Activated CD4-positive, alpha-beta T cell treated with anti-CD3 and anti-CD28 coated beads for 24 hours (primary cell): ENCODE measurements at regions not wholly inside any gene's neighbourhood (a gene's known extent, or its start where the extent isn't known, plus 50 kb on each side); places are given as distances from the start of the nearest gene placed in this dataset.
"Not testable (repeated sequence)": the region's sequence is repeated elsewhere in the genome, so short reads cannot be mapped to it uniquely, and the experiment has no call there.

Experiments used
- DNase-seq, 2 donors: peaks; one replicate each; pipeline ENCODE4 v3.0.0-alpha.2; 2020; ENCODE audit warnings: low read depth in 2 of 2

DNA sequence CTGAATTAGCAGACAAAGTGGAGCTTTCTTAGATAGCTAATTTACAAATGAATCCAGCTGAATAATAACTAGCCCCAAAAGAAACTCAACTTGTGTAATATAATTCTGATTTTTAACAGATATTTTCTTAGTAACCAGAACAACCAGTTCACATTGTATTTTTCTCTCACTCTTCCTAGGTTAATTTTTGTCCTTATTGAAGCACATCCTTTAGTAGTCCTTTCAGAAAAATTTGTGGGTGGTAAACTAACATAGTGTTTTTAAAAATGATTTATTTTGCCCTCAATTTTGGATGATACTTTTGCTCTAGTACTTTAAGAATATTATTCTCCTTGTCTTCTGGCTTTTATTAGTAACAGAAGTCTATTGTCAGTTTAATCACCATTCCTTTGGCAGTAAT lies 190.6 kb upstream of the SLC39A10 start:
- DNase-seq: no peak

DNA sequence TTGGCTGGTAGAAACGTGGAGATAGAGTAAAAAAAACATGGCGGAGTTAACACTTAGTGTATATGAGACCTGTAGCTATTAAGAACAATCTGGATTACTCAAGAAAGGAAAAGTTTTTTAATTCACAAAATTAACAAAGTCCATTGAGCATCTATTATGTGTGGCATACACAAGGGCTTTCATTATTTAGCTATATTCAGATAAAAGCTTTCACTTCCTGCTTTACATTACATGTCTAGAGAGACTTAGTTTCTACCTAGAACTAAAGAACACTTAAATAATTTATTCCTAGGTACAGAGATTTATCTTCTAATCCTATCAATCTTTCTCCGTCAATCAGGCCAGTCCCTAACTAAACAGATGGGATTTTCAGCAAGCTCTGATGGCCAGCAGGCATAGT lies 196.0 kb upstream of the SLC39A10 start:
- DNase-seq: no peak

DNA sequence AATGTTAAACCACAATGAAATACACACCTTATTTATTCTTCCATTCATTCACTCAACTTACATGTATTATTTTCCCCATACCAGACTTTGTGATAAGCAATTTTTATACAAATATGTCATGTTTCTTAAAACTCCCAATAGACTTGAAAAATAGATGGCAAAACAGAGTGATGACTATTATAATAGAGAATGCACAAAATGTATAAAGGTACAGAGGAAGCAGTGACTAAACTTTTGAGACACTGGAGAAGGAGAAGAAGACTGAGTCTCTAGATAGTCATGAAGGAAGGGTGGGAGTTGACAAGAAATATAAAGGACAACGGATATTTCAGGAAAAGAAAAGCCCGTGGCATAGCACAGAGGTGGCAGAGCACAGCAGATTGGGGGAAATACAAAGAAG lies 198.1 kb upstream of the SLC39A10 start:
- DNase-seq: no peak

DNA sequence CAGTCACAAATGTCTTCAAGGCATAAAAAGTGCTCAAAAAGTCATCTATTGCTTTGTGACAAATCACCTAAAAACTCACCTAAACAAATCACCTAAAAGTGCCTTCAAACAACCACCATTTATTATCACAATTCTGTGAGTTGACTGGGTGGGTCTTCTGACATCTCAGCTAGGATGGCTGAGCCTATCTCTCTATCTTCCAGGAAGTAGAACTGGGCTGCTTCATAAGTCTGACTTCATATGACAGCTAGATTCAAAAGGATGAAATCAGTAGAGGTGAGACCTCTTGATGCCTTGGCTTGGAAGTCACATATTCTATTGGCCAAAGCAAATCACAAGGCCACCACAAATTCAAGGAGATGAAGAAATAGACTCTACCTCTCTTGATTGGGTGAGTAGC lies 199.2 kb upstream of the SLC39A10 start:
- DNase-seq: no peak

DNA sequence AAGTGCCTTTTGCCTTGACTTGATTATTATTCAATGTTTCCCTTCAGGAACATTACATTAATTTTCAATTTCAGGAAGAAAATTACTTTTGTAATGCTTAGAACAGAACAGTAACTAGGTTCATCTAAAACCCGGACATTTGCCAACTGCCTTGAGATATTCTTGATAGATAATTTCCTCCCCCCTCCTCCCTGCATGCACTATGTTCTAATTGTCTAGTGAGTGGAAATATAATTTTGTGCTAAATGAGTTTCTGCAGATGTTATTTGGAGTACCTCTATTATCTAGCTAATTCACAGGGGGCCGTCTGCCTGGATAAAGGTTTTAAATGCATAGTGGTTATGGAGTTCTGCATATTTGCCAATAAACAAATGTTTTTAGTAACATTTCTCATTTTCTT lies 200.3 kb upstream of the SLC39A10 start:
- DNase-seq: no peak

DNA sequence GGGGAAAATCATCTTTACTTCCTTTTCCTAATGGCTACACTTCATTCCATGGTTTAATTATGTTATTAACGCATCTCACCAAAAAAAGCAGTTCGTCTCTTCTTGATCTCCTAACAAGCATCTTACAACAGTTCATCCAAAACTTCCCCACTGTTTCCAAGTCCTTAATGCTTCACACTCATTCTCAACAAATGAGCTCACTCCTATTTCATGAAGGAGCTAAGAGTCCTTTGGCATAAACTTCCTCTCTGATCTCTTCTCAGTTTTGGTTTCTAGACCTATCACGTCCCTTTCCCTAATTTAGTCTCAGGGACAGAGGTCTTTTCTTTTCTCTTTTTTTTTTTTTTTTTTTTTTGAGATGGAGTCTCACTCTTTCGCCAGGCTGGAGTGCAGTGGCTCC lies 205.9 kb upstream of the SLC39A10 start:
- no peak for DNase-seq

DNA sequence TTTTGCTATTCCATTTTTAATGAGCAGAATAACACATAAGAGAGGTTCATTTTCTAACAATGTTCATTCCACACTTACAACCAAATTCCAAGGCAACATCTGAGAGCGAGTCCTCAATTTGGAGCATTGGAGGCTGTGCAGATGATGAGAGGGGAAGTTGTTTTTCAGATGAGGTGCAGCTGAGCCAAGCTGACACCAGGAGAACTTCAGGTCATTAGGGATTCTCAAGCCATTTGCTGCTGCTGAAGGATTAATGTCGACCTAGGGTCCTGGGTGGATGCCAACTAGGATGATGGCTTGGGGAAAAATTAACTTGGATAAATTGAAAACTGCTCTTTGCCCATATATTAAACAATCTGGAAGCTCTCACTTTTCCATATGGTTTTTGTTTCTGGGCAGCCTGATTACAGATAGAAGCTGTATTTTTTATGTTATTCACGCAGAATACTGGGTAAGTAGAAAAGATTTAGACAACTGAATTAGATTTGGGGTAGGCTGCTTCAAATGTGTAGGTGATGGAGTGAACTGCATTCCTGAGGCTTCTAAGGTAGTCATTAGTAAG lies 206.4 kb upstream of the SLC39A10 start:
- no peak for DNase-seq

DNA sequence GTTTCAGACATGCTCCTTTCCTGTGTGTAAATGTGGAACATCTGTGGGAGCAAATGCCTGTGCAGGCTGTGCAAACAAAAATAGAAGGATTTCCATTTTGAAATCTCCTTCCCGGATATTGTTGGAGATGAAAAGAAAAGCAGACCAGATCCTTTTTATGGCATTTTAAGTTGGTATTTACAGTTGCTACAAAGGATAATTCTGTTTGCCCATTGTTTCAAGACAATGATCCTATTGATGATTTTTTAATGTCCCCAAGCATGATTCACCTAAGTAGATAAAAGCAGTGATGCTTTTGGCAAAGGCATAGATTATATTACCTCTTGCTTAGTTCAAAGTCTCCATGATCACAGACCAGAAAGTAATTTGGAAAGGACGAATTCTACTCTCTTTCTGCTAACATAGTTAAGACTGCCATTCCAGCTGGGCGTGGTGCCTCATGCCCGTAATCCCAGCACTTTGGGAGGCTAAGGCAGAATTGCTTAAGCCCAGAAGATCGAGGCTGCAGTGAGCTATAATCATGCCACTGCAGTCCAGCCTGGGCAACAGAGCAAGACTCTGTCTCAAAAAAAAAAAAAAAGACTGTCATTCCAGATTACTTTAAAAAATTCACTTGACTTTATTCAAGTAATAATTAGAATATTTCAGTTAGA lies 209.6 kb upstream of the SLC39A10 start:
- no peak for DNase-seq

DNA sequence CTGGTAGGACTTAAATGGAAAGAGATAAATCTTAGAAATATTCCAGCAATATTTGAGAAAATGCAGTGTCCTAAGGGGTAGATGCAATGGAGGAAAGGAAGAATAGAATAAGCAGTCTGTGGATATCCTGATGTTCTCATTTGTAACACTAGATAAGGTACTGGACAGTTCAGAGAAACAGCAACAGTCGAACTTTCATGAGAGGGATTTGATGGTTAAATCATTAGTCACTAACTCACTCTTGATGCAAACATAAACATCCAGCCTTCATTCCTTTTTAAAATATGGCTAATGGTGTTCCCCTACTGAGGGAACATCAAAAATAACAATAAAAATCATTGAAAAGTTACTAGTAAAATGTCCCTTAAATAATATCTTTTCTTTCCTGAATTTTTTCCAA lies 211.4 kb upstream of the SLC39A10 start:
- DNase-seq: no peak

DNA sequence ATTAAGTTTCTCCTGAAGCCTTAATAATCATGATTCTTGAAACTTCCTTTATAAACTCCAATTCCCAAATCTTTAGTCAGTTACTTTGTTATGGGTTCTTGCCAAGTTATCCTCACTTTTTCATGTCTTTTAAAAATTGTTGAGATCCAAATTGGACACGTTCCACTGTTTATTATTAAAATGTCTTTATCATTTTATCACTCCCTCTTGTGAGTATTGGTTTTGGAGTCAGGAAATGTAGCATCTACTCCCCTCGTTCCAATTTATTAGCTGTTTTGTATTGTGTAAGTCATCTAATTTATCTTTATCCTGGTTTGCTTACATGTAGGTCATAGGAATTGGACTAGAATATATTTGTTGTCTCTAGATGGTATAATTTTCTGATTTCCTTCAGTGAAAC lies 213.1 kb upstream of the SLC39A10 start:
- no peak for DNase-seq

DNA sequence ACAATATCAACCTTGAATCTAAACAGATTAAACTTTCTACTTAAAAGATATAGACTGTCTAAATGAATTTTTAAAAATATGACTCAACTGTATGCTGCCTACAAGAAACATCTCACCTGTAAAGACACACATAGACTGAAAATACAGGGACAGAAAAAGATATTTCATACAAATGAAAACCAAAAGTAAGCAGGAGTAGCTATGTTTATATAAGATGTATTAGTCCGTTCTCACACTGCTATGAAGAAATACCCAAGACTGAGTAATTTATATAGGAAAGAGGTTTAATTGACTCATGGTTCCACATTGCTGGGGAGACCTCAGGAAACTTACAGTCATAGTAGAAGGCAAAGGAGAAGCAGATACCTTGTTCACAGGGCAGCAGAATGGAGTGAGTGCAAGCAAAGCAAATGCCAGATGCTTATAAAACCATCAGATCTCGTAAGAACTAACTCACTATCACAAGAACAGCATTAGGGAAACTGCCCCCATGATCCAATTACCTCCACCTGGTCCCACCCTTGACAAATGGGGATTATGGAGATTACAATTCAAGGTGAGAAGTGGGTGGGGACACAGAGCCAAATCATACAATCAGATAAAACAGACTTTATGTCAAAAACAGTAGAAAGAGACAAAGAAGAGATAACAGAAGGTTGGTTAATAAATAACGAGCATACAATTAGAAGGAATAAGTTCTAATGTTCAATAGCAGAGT lies 214.4 kb upstream of the SLC39A10 start:
- no peak for DNase-seq

DNA sequence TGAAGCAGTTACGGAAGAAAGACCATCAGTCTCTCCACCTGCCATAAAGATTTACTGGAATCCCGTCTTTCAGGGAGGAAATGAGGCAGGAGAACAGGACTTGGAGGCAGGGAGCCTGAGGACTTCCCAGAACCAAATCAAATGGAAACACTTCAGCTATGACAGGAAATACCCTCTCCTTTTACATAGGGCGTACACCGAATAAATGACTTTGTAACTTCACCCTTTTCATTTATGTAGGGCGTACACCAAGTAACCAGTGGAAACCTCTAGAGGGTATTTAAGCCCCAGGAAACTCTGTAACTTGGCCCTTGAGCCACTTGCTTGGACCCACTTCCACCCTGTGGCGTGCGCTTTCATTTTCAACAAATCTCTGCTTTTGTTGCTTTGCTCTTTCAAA lies 218.3 kb upstream of the SLC39A10 start:
- no peak for DNase-seq

DNA sequence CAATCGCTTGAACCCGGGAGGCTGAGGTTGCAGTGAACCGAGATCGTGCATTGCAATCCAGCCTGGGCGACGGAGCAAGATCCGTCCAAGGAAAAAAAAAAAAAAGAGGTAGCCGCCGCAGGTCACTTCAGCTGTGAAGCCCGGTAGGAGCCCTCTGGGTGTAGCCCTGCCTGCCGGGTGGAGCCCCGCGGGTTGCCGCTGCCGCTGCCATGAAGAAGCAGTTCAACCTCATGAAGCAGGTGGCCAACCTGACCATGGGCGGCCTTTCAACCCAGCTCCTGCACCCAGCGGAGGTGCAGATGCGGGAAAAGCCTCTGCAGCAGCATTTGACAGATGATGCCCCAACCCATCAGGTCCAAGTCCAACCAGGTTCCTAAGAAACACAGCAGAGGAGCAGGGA lies 219.5 kb upstream of the SLC39A10 start:
- DNase-seq: no peak

DNA sequence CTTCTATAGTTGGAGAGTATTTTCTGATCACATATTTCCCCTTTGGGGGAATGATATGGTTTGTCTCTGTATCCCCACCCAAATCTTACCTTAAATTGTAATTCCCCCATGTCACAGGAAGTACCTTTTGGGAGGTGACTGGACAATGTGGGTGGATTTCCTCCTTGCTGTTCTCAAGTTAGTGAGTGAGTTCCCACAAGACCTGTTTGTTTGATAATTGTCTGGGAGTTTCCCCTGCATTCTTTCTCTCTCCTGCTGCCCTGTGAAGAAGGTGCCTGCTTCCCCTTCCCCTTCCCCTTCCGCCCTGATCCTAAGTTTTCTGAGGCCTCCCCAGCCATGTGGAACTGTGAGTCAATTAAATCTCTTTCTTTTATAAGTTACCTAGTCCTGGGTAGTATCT lies 222.7 kb upstream of the SLC39A10 start:
- no peak for DNase-seq

DNA sequence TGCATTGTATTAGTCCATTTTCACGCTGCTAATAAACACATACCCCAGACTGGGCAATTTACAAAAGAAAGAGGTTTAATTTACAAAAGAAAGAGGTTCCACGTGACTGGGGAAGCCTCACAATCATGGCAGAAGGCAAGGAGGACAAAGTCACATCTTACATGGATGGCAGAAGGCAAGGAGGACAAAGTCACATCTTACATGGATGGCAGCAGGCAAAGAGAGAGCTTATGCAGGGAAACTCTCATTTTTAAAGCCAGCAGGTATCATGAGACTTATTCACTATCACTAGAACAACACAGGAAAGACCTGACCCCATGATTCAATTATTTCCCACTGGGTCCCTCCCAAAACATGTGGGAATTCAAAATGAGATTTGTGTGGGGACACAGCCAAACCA lies 223.3 kb upstream of the SLC39A10 start:
- not testable (repeated sequence) for DNase-seq

DNA sequence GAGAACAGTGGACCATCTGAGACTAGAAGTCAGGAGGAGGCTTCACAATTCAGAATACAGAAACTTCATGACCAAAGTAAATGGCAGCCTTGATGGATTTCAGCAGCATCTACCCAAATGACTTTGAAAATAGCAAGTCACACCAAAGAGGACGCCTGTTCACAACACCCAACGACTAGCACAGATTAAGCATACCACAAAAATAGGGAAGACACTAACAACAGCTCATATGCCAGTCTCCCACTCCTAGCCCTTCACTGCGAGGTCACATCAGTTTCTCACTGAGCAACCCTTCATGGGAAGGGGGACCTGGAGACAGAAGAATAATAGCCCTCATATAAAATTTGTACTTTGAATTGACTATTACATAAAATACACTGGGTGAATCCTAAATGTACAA lies 228.4 kb upstream of the SLC39A10 start:
- no peak for DNase-seq

DNA sequence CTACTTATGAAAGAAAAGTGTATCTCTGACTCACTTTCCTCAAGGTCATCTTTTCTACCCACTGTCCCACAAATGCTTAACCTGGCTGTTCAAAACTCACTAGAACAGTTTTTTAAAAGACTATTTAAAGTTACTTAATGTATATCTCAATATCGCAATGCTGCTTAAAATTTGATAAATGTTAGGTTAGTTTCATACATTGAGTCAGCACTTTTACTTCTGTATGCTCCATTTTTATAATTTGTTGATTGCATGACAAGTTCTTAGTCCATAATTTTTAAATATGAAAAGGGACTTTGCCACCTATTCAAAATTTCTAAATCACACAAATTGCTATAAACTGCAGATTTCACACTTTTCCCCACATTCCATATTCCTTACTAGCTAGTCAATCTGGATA lies 231.7 kb upstream of the SLC39A10 start:
- no peak for DNase-seq

DNA sequence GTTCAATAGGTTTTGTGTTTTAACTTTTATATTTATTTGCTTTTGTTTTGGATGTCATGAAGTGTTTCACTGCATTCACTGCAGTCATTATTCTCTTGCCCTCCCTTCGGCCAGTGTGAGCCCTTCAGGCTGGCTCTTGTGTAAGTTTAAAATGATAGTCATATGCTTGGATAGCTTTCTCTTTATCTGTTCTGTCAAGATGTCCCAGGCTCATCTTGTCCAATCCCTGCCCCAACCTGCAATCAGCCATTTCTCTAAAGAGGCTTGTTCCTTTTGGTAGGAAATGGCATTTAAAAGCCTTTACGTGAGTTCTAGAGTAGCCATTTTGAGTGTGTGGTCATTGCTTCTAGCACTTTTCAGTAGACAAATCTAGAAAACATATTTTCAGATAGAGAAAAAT lies 238.0 kb upstream of the SLC39A10 start:
- DNase-seq: no peak

DNA sequence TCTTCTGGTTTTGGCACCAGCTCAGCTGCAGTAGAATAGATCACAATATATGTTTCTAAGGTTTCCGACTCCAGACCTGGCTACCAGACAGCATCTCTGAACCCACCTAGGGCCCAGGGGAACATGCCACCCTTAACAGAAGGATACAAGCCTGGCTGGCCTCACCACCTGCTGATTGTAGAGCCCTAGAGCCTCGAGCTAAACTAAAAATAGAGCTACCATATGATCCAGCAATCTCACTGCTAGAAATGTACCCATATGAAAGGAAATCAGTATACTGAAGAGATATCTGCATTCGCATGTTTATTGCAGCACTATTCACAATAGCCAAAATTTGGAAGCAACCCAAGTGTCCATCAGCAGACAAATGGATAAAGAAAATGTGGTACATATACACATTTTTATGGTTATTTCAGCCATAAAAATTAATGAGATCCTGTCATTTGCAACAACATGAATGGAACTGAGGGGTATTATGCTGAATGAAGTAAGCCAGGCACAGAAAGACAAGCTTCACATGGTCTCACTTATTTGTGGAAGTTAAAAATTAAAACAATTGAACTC lies 242.4 kb upstream of the SLC39A10 start:
- DNase-seq: no peak

DNA sequence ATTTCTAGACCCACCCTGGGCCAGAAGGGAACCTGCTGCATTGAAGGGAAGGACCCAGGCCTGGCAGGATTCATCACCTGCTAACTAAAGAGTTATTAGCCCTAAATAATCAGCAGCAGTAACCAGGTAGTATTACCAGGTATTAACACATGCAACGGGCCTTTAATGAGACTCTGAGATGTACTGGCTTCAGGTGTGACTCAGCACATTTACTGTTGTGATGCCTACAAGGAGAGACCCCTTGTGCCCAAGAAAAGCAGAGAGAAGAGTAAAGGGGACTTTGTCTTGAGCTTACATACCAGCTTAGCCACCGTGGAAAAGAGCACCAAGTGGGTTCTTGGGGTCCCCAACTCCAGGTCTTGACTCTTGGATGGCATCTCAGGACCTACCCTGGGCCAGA lies 243.1 kb upstream of the SLC39A10 start:
- no peak for DNase-seq

DNA sequence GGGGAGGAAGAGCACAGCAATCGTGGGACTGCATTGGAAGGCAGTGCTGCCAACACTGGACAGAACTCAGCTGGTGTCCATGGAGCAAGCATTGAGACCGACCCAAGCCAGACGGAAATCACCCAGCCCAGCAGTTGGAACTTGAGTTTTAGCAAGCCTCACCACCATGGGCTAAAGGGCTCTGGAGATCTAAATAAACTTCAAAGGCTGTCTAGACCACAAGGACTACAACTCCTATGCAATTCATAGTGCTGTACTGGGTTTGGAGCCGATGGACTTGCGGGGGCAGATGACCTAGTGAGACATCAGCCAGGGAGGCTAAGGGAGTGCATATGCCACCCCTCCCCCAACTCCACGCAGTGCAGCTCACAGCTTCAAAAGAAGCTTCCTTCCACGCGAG lies 243.6 kb upstream of the SLC39A10 start:
- DNase-seq: no peak

DNA sequence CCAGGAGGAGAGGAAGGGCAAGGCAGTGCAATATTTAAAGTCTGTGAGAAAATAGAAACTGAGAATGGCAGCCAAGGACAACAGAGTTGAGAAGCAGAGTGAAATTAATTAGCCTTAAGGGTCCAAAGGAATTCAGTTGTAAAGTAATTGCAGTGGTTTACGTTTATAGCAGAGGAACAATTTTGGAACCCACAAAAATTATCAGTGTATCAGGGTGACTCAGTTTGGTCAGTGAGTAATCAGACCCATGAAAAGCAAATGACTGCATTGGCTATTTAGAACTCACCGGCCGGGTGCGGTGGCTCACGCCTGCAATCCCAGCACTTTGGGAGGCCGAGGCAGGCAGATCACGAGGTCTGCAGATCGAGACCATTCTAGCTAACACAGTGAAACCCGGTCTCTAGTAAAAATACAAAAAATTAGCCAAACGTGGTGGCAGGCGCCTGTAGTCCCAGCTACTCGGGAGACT lies 245.8 kb upstream of the SLC39A10 start:
- DNase-seq: no peak

DNA sequence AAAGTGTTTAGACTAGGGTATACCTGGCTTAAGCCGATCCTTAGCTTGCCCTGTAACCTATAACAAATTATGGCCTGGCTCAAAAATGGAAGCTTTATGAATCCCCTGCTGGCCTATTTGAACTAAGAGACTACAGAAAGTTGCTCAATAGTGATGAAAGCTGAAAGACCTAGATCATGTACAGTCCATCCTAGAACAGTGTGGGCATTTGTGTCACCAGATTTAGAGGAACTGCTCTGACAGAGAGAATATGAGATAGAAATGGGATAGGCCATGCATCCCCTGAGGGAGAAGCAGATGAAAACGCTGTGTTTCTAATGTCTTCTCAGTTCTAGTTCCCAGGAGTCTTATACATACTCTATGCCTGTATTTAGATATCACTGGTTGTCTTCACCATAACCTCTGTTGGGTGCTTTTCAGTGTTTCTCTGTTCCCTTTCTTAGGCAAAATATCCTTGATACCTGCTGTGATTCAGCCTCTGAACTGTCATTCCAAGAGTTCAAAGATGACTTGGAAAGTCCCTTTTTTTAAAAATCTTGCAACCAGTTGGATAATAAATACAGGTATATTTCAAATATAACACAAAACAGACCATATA lies 246.9 kb upstream of the SLC39A10 start:
- DNase-seq: no peak
